Lower leg skin (tissue), 4 donors: ENCODE measurements at regions not wholly inside any gene's neighbourhood (a gene's known extent, or its start where the extent isn't known, plus 50 kb on each side); places are given as distances from the start of the nearest gene placed in this dataset.

ENCODE experiments used
- DNase-seq, 2 donors: peaks; one replicate each; pipeline ENCODE4 v3.0.0-alpha.2; 2019; ENCODE audit warnings: low spot score in 2 of 2
- H3K4me3 ChIP-seq: fragments of 200-600 bp; sonication (generic); 2 replicates; pipeline ENCODE4 v1.5.1; 2017; ENCODE audit warnings: mild to moderate bottlenecking, low read depth; ENCODE audit not compliant: poor library complexity, severe bottlenecking
- POLR2A ChIP-seq, 2 donors: fragments of 450-650 bp; IDR thresholded peaks; one replicate each; pipeline ENCODE4 v1.6.1; 2016 to 2017; ENCODE audit warnings: antibody characterized with exemption in 2 of 2, mild to moderate bottlenecking in 1 of 2, moderate library complexity in 1 of 2
- WGBS, 2 donors: methylation state at CpG; one replicate each; pipeline ENCODE4 v1.1.5; 2018; 5-methylcytosine and 5-hydroxymethylcytosine counted together
- intact Hi-C: fragments of 100-400 bp; cut with DNase I; formaldehyde crosslinking; loops from one replicate; pipeline ENCODE4 v1.15.0; 2023; ENCODE audit warnings: low total_unique reads
- TF ChIP-seq, protein P1 (sequence below), 3 donors: fragments of 450-650 bp; IDR thresholded peaks; one replicate each; pipeline ENCODE4 v1.5.1; 2016; ENCODE audit warnings: antibody characterized with exemption in 3 of 3, mild to moderate bottlenecking in 3 of 3, moderate library complexity in 2 of 3

DNA sequence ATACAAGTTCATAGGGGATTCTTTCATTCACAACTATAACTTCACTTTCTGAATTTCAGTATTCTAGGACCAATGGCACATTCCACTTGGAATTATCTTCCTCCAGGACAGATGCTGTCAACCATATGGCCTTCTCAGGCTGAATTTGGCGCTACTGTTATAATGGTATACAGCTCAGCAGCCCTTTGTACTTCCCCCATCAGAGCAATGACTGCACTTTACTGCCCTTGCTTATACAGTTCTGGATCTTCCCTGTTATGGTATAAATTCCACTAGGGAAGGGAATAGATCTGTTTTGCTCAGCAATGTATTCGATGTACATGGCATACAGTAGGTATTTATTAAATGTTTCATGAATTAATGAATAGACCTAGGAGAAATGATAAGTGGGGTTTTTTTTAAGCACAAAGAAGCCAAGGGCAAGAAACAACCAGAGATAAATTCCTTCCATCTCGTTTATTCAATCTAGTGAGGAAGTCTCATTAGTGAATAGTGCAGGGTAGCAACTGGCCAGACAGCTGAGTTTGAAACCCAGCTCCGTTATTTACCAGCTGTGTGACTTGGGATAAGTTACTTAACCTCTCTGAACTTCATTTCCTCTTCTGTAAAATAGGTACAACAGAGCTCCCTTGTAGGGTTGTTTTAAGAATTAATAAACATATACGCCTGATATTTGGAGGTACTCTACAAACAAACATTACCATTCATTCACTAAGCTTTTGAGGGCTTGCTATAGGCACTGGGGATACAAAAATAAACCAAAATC is 97.1 kb upstream of the PRDM1 start:
- intact Hi-C loops = no loop called here
- no peak for DNase-seq
- no peak overlapping the region for H3K4me3 ChIP-seq
- 87 to 91% methylated on average over 5 of the region's 5 CpGs for WGBS, 2 donors
- TF ChIP-seq POLR2A (IDR thresholded peaks at IDR 0.05) = no peak
- TF ChIP-seq, protein P1, sequence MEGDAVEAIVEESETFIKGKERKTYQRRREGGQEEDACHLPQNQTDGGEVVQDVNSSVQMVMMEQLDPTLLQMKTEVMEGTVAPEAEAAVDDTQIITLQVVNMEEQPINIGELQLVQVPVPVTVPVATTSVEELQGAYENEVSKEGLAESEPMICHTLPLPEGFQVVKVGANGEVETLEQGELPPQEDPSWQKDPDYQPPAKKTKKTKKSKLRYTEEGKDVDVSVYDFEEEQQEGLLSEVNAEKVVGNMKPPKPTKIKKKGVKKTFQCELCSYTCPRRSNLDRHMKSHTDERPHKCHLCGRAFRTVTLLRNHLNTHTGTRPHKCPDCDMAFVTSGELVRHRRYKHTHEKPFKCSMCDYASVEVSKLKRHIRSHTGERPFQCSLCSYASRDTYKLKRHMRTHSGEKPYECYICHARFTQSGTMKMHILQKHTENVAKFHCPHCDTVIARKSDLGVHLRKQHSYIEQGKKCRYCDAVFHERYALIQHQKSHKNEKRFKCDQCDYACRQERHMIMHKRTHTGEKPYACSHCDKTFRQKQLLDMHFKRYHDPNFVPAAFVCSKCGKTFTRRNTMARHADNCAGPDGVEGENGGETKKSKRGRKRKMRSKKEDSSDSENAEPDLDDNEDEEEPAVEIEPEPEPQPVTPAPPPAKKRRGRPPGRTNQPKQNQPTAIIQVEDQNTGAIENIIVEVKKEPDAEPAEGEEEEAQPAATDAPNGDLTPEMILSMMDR (IDR thresholded peaks at IDR 0.05) = no peak

DNA sequence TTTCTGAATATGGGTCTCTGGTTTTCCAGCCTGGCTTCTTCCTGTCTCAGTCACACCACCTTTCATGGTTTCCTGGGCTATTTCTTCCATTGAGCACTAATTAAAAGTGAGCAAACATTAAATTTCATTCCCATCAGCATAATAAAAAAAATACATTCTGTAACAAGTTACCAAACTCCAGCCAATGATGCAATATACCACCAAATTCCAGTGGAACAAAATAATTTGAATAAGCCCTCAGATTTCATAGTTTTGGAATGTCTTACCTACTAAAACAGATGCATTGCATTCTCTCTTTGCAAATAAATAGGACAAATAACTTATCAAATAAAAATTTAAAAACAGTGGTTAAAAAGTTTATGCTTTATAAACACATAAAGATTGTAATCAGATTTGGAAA is 97.8 kb upstream of the PRDM1 start:
- TF ChIP-seq, protein P1 (IDR thresholded peaks at IDR 0.05) = no peak
- no peak for TF ChIP-seq POLR2A (IDR thresholded peaks at IDR 0.05)
- no peak overlapping the region for H3K4me3 ChIP-seq
- DNase-seq = no peak
- intact Hi-C loops = no loop called here

DNA sequence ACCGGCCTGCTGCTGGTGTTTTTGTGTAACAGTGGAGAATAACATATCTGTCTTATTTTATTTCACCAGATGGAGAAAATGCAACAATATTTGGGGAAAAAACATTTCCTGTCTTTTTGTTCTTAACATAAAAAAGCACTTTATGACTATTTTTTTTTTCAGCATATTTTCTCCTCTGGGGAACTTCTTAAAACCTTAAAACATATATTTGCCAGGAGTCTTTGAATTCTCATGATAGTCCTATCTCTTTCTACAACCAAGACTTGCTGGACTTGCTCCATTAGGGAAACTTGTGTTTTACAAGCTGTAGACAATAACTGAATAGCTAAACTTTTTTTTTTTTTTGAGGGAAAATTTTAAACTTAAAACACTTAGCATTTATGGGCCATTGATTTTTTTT is 98.6 kb upstream of the PRDM1 start:
- H3K4me3 ChIP-seq = no peak overlapping the region
- no peak for DNase-seq
- intact Hi-C loops = no loop called here
- TF ChIP-seq, protein P1 (IDR thresholded peaks at IDR 0.05) = no peak
- TF ChIP-seq POLR2A (IDR thresholded peaks at IDR 0.05) = no peak
- 78 to 91% methylated on average over 1 of the region's 1 CpG for WGBS, 2 donors

DNA sequence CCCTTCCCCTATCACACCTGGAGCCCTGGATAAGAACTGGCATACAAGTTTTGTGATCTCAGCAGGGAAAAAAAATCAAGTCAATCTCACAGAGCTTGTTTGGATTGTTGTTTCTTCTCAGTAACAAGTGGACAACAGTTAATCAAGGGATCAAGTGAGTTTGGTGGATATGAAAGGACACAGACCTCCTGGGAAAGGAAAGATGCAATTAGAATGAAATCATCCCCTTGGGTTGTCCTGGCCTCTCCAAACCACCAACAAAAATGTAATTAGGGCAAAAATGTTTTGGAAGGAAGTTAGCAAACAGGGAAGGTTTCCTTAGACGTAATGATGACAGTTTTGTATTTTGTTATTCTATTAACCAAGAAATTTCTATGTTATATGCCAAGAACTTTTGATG is 99.1 kb upstream of the PRDM1 start:
- no peak for DNase-seq
- WGBS, 2 donors = 42 to 61% methylated on average over 1 of the region's 1 CpG

DNA sequence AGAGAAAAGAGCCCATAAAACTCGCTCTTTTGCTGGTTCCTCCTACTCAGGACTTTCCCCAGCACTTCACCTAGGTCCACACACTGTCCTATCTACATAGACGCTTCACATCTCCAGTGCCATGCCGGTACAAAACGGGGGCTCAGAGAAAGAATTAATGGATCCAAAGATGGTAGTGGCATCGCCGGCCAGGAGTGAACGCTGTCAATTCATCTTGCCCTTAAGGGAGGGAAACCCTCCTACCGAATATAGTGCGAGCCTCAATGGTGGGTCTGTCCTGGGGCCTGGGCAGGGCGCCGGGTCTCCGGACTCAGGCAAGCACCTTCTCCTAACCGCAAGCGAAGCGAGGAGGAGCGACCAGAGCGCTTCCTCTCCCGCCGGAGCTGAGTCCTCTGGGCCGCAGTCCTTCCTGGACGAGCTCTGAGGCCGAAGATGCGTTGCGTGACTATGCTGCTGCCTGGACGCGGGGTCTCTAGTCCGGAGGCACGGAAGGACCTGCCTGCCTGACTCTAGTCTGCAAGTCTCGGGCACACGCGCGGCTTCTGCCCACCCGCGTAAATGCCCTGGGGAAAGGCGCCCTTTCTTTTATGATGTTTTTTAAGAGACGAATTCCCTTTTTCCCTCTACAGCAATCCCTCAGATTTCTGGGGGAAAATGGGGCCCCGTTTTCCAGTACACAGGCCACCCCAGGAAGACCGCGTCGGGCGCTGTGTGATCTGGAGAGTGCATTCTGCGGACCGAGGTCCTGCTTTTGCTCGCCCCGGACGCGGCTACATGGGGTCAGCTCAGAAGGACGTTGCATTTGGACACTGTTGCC is 100.1 kb upstream of the PRDM1 start:
- intact Hi-C loops = no loop called here
- DNase-seq = no peak
- WGBS, 2 donors = 57 to 58% methylated on average over 29 to 48 of the region's 48 CpGs
- TF ChIP-seq POLR2A (IDR thresholded peaks at IDR 0.05) = no peak
- TF ChIP-seq, protein P1 (IDR thresholded peaks at IDR 0.05) = no peak
- no peak overlapping the region for H3K4me3 ChIP-seq

More for the DNA sequence above, 99.1 kb upstream of the PRDM1 start:
- H3K4me3 ChIP-seq = no peak overlapping the region
- intact Hi-C loops = no loop called here
- TF ChIP-seq, protein P1 (IDR thresholded peaks at IDR 0.05) = no peak
- TF ChIP-seq POLR2A (IDR thresholded peaks at IDR 0.05) = no peak
